VCaP (cell line): ENCODE measurements at regions not wholly inside any gene's neighbourhood (a gene's known extent, or its start where the extent isn't known, plus 50 kb on each side); places are given as distances from the start of the nearest gene placed in this dataset.

Experiments
- H3K27ac ChIP-seq: fragments of 450-650 bp; 2 replicates; pipeline ENCODE4 v1.5.1; 2017
- CTCF ChIP-seq: fragments of 450-650 bp; conservative IDR thresholded peaks from 2 replicates; pipeline ENCODE4 v1.5.1; 2017; ENCODE audit warnings: mild to moderate bottlenecking, moderate library complexity

GRCh38 chr2:60163691-60164090 lies 389.8 kb downstream of the BCL11A start:
- H3K27ac ChIP-seq, result no peak overlapping the region
- no peak for TF ChIP-seq CTCF

- H3K27ac ChIP-seq, result no peak overlapping the region
- no peak for TF ChIP-seq CTCF
These were observed 393.9 kb downstream of the BCL11A start for GRCh38 chr2:60159519-60159918.

- TF ChIP-seq CTCF, result no peak
- H3K27ac ChIP-seq, result no peak overlapping the region
These were observed 395.2 kb downstream of the BCL11A start for GRCh38 chr2:60158262-60158661.

GRCh38 chr2:60157283-60157682 lies 396.2 kb downstream of the BCL11A start:
- TF ChIP-seq CTCF, result no peak
- H3K27ac ChIP-seq, result no peak overlapping the region

- no peak for TF ChIP-seq CTCF
- no peak overlapping the region for H3K27ac ChIP-seq
These were observed 399.3 kb downstream of the BCL11A start for GRCh38 chr2:60154142-60154541.

- peak; percentile 74 for TF ChIP-seq CTCF
- no peak overlapping the region for H3K27ac ChIP-seq
These were observed 401.1 kb downstream of the BCL11A start for GRCh38 chr2:60152226-60152833.

- TF ChIP-seq CTCF, result no peak
- no peak overlapping the region for H3K27ac ChIP-seq
These were observed 404.3 kb downstream of the BCL11A start for GRCh38 chr2:60149176-60149575.
